Eye (tissue), 1 donor: ENCODE measurements at regions not wholly inside any gene's neighbourhood (a gene's known extent, or its start where the extent isn't known, plus 50 kb on each side); places are given as distances from the start of the nearest gene placed in this dataset.

Experiments used
- DNase-seq: peaks from one replicate; pipeline ENCODE4 v3.0.0-alpha.2; 2015

- no peak for DNase-seq
Measured at GRCh38 chr1:62370594-62370993, 51.4 kb upstream of the KANK4 start.

GRCh38 chr1:62371375-62371774, 52.1 kb upstream of the KANK4 start:
- DNase-seq, result no peak

GRCh38 chr1:62373221-62373620, 54.0 kb upstream of the KANK4 start:
- DNase-seq, result no peak

DNA sequence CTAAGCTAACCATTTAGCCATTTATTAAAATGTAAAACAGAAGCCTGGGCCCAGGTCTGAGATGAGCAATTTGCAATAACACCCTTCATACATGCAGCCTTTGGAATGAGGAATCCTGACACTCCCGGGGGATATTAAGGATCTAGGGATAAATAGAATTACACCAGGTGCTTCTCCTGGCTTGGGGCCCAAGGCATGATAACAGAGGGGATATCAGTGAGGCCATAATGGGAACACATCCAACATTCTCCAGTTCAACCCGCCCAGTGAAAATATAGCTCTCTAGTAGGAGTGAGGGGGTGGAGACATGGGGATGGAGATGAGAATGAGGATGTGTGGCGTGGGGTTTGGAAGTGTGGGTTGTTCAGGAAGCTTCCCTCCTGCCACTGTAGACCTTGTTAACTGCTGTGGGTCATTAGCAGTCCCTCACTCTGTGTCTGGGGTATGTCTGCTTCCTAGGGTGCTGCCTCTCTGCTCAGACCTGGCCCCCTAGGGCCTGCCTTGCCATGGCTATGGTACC, 57.9 kb upstream of the KANK4 start:
- peak; percentile 24 for DNase-seq

DNA sequence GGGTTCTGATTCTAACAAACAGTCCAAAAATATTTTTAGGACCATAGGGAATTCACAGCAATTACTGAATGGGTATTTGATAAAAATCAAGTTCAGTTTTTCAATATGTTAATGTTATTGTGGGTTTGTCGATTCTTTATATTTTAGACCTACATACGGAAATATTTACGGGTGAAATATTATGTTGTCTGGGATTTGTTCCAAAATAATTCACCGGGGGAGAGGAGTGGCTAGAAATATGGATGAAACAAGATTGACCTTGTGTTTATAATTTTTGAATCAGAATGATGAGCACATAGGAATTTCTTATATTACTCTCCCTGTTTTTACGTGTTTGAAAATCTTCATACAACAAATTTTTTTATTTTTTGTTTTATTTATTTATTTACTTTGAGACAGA, 56.7 kb upstream of the USP1 start:
- DNase-seq, result no peak

DNA sequence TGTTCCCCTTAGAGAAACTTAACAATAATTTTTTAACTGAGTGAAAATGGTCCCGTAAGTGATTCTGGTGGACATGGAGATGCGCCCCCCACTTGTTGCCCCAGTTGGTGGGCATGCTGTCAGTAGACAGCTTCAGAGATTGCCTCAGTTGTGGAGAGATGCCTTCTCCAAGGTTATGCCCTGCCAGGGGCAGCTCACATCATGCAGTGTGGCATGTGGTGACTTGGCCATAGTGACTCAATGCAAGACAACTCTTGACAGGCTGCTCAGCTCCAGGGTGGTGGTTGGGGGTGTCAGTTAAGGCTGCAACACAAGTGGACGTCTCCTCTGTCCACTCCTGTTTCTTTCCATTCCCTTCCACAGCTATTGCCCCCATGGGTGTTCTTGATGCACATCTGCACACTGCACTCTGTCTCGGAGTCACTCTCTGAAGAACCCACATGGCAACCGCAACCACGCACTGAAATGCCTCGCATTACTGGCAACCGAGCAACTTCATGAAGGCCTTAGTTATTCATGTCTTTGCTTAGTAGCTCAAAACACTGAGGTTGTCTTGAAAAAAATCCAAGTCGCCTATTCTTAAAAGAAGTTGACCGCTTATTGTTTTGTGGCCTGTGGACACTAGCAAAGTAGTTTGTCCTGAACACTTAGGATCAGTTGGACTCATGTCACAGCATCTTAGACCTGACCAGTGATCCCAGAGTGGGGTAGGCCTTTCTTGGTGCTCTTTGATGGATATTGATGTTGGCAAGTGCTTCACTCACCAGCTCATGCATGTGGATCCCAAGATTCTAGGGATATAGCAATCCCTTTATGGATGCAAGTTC, 54.8 kb upstream of the USP1 start:
- DNase-seq, result peak; percentile 94

DNA sequence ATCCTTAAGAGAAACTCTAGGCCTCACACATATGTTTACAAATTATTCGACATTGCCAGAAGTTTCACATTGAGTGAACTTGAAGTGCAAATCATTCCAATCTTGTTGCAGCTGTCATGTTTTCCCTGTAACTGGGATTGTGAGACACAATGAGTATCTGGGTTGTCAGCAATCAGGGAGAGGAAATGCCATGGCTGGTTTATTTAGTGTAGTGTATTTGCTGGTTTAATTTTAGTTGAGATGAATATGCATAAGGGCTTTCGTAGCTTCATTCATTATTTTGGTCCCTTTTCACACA, 54.2 kb upstream of the USP1 start:
- no peak for DNase-seq

GRCh38 chr1:62384276-62385005, 52.4 kb upstream of the USP1 start:
- peak; percentile 89 for DNase-seq

- DNase-seq, result no peak
Measured at GRCh38 chr1:62385923-62386322, 50.9 kb upstream of the USP1 start.

- DNase-seq, result peak; percentile 33
Measured at GRCh38 chr1:62386351-62387121, 50.3 kb upstream of the USP1 start.
